ENCODE measurements at regions not wholly inside any gene's neighbourhood (a gene's known extent, or its start where the extent isn't known, plus 50 kb on each side); places are given as distances from the start of the nearest gene placed in this dataset.
"Not testable (repeated sequence)": the region's sequence is repeated elsewhere in the genome, so short reads cannot be mapped to it uniquely, and the experiment has no call there.

- DNase-seq (ENCODE audit: low read depth in 3 of 3, low spot score in 1 of 3) = no peak
These were observed 167.8 kb downstream of the PMAIP1 start for GRCh38 chr18:60067426-60068210.

- DNase-seq (ENCODE audit: low read depth in 3 of 3, low spot score in 1 of 3) = no peak
These were observed 166.6 kb downstream of the PMAIP1 start for GRCh38 chr18:60066219-60066975.

GRCh38 chr18:60064271-60064670 is 164.5 kb downstream of the PMAIP1 start:
- no peak for DNase-seq (ENCODE audit: low read depth in 3 of 3, low spot score in 1 of 3)

GRCh38 chr18:60062831-60063230 is 163.0 kb downstream of the PMAIP1 start:
- DNase-seq (ENCODE audit: low read depth in 3 of 3, low spot score in 1 of 3) = not testable (repeated sequence)

GRCh38 chr18:60062396-60062795 is 162.6 kb downstream of the PMAIP1 start:
- no peak for DNase-seq (ENCODE audit: low read depth in 3 of 3, low spot score in 1 of 3)

- no peak for DNase-seq (ENCODE audit: low read depth in 3 of 3, low spot score in 1 of 3)
These were observed 160.8 kb downstream of the PMAIP1 start for GRCh38 chr18:60060578-60060977.

GRCh38 chr18:60060026-60060425 is 160.2 kb downstream of the PMAIP1 start:
- DNase-seq (ENCODE audit: low read depth in 3 of 3, low spot score in 1 of 3) = no peak

- DNase-seq (ENCODE audit: low read depth in 3 of 3, low spot score in 1 of 3) = no peak
These were observed 159.4 kb downstream of the PMAIP1 start for GRCh38 chr18:60059216-60059615.

- no peak for DNase-seq (ENCODE audit: low read depth in 3 of 3, low spot score in 1 of 3)
These were observed 154.0 kb downstream of the PMAIP1 start for GRCh38 chr18:60053747-60054304.

GRCh38 chr18:60050821-60051220 is 151.0 kb downstream of the PMAIP1 start:
- no peak for DNase-seq (ENCODE audit: low read depth in 3 of 3, low spot score in 1 of 3)

- no peak for DNase-seq (ENCODE audit: low read depth in 3 of 3, low spot score in 1 of 3)
These were observed 149.4 kb downstream of the PMAIP1 start for GRCh38 chr18:60049172-60049571.

- no peak for DNase-seq (ENCODE audit: low read depth in 3 of 3, low spot score in 1 of 3)
These were observed 147.8 kb downstream of the PMAIP1 start for GRCh38 chr18:60047556-60047955.

- no peak for DNase-seq (ENCODE audit: low read depth in 3 of 3, low spot score in 1 of 3)
These were observed 144.7 kb downstream of the PMAIP1 start for GRCh38 chr18:60044290-60045006.

GRCh38 chr18:60040971-60041370 is 141.2 kb downstream of the PMAIP1 start:
- no peak for DNase-seq (ENCODE audit: low read depth in 3 of 3, low spot score in 1 of 3)

- no peak for DNase-seq (ENCODE audit: low read depth in 3 of 3, low spot score in 1 of 3)
These were observed 138.9 kb downstream of the PMAIP1 start for GRCh38 chr18:60038731-60039130.

- DNase-seq (ENCODE audit: low read depth in 3 of 3, low spot score in 1 of 3) = no peak
These were observed 127.6 kb downstream of the PMAIP1 start for GRCh38 chr18:60027397-60027796.

- no peak for DNase-seq (ENCODE audit: low read depth in 3 of 3, low spot score in 1 of 3)
These were observed 125.1 kb downstream of the PMAIP1 start for GRCh38 chr18:60024857-60025256.

GRCh38 chr18:60024345-60024744 is 124.5 kb downstream of the PMAIP1 start:
- no peak for DNase-seq (ENCODE audit: low read depth in 3 of 3, low spot score in 1 of 3)

- DNase-seq (ENCODE audit: low read depth in 3 of 3, low spot score in 1 of 3) = no peak
These were observed 123.0 kb downstream of the PMAIP1 start for GRCh38 chr18:60022671-60023276.

- DNase-seq (ENCODE audit: low read depth in 3 of 3, low spot score in 1 of 3) = no peak
These were observed 121.8 kb downstream of the PMAIP1 start for GRCh38 chr18:60021556-60021955.
